Neuronal stem cell (in vitro differentiated cells): ENCODE measurements at regions not wholly inside any gene's neighbourhood (a gene's known extent, or its start where the extent isn't known, plus 50 kb on each side); places are given as distances from the start of the nearest gene placed in this dataset.

ENCODE experiments used
- DNase-seq: peaks from one replicate; pipeline ENCODE4 v3.0.0-alpha.2; 2013; ENCODE audit warnings: low spot score
- H2AFZ ChIP-seq: one replicate; pipeline ENCODE4 v1.6.1; 2013; ENCODE audit warnings: mild to moderate bottlenecking, low read length, inconsistent platforms
- H2AK5ac ChIP-seq: 2 replicates; pipeline ENCODE4 v1.6.1; 2013; ENCODE audit warnings: low read depth, mild to moderate bottlenecking, inconsistent platforms, low read length, moderate library complexity, mixed read lengths
- H2BK120ac ChIP-seq: 2 replicates; pipeline ENCODE4 v1.6.1; 2013; ENCODE audit warnings: low read depth, mild to moderate bottlenecking, inconsistent platforms, low read length, moderate library complexity, mixed read lengths
- H2BK12ac ChIP-seq: one replicate; pipeline ENCODE4 v1.6.1; 2013; ENCODE audit warnings: low read length, inconsistent platforms
- H2BK15ac ChIP-seq: 2 replicates; pipeline ENCODE4 v1.6.1; 2013; ENCODE audit warnings: mild to moderate bottlenecking, low read length, inconsistent platforms, mixed read lengths
- H2BK5ac ChIP-seq: one replicate; pipeline ENCODE4 v1.6.1; 2013; ENCODE audit warnings: inconsistent platforms, mild to moderate bottlenecking, low read length, moderate library complexity
- H3K14ac ChIP-seq: one replicate; pipeline ENCODE4 v1.6.1; 2013; ENCODE audit warnings: low read length, inconsistent platforms
- H3K18ac ChIP-seq: 2 replicates; pipeline ENCODE4 v1.6.1; 2013; ENCODE audit warnings: low read length, inconsistent platforms
- H3K23ac ChIP-seq: 2 replicates; pipeline ENCODE4 v1.6.1; 2013; ENCODE audit warnings: low read depth, mild to moderate bottlenecking, mixed read lengths, low read length, inconsistent platforms; ENCODE audit not compliant: poor library complexity
- H3K27ac ChIP-seq: replicated peaks from 3 replicates; pipeline ENCODE4 v1.5.1; 2013; ENCODE audit warnings: low read length, inconsistent platforms
- H3K27me3 ChIP-seq, 3 experiments: 2 replicates each; pipeline ENCODE4 v1.6.1; 2013; ENCODE audit warnings: low read length in 3 of 3, mild to moderate bottlenecking in 2 of 3, inconsistent platforms in 1 of 3, low read depth in 1 of 3, mixed read lengths in 1 of 3, moderate library complexity in 1 of 3; ENCODE audit not compliant: control insufficient read depth in 3 of 3, insufficient read depth in 3 of 3
- H3K36me3 ChIP-seq, 2 donors: replicated peaks in 1 of 2; 2 replicates each; pipeline ENCODE4 v1.6.1; 2013; ENCODE audit warnings: low read length in 2 of 2; ENCODE audit not compliant: control insufficient read depth in 2 of 2, insufficient read depth in 2 of 2
- H3K4ac ChIP-seq: 2 replicates; pipeline ENCODE4 v1.6.1; 2013; ENCODE audit warnings: inconsistent platforms, mild to moderate bottlenecking, low read length, moderate library complexity
- H3K4me1 ChIP-seq, 2 donors: 1 replicate in 1 of 2; 2 replicates in 1 of 2; pipeline ENCODE4 v1.6.1; 2013; ENCODE audit warnings: low read length in 2 of 2, low read depth in 1 of 2; ENCODE audit not compliant: control insufficient read depth in 2 of 2, insufficient read depth in 1 of 2
- H3K4me2 ChIP-seq: one replicate; pipeline ENCODE4 v1.6.1; 2013; ENCODE audit warnings: mild to moderate bottlenecking, low read length, inconsistent platforms; ENCODE audit not compliant: insufficient read depth, poor library complexity, severe bottlenecking
- H3K4me3 ChIP-seq, 2 donors: 2 replicates each; pipeline ENCODE4 v1.5.1; 2013; ENCODE audit warnings: low read length in 2 of 2, mild to moderate bottlenecking in 2 of 2, inconsistent platforms in 1 of 2, moderate library complexity in 1 of 2
- H3K79me1 ChIP-seq: one replicate; pipeline ENCODE4 v1.6.1; 2013; ENCODE audit warnings: low read depth, mild to moderate bottlenecking, inconsistent platforms, low read length, moderate library complexity
- H3K9ac ChIP-seq: one replicate; pipeline ENCODE4 v1.6.1; 2013; ENCODE audit warnings: mild to moderate bottlenecking, low read depth, low read length, inconsistent platforms; ENCODE audit not compliant: poor library complexity
- H3K9me3 ChIP-seq, 2 donors: replicated peaks in 1 of 2; 2 replicates each; pipeline versions ENCODE3 to v1.6.1; 2013; ENCODE audit warnings: low read length in 2 of 2, mild to moderate bottlenecking in 2 of 2, inconsistent platforms in 1 of 2, low read depth in 1 of 2, mixed read lengths in 1 of 2, moderate library complexity in 1 of 2; ENCODE audit not compliant: control insufficient read depth in 2 of 2, insufficient read depth in 1 of 2
- H4K8ac ChIP-seq: one replicate; pipeline ENCODE4 v1.6.1; 2013; ENCODE audit warnings: low read depth, mild to moderate bottlenecking, inconsistent platforms, low read length, moderate library complexity
- H4K91ac ChIP-seq: one replicate; pipeline ENCODE4 v1.6.1; 2013; ENCODE audit warnings: low read length, low read depth, mild to moderate bottlenecking, inconsistent platforms; ENCODE audit not compliant: poor library complexity
- WGBS, 2 donors: extraction: QIAGEN DNeasy Blood & Tissue Kit; methylation state at CpG; one replicate each; pipeline ENCODE4 v1.1.7; 2013; ENCODE audit warnings: missing lambda C conversion rate in 2 of 2, mixed read lengths in 1 of 2; ENCODE audit not compliant: insufficient read length in 2 of 2, insufficient replicate concordance in 1 of 2; ENCODE audit errors: extremely low coverage in 2 of 2; 5-methylcytosine and 5-hydroxymethylcytosine counted together

DNA sequence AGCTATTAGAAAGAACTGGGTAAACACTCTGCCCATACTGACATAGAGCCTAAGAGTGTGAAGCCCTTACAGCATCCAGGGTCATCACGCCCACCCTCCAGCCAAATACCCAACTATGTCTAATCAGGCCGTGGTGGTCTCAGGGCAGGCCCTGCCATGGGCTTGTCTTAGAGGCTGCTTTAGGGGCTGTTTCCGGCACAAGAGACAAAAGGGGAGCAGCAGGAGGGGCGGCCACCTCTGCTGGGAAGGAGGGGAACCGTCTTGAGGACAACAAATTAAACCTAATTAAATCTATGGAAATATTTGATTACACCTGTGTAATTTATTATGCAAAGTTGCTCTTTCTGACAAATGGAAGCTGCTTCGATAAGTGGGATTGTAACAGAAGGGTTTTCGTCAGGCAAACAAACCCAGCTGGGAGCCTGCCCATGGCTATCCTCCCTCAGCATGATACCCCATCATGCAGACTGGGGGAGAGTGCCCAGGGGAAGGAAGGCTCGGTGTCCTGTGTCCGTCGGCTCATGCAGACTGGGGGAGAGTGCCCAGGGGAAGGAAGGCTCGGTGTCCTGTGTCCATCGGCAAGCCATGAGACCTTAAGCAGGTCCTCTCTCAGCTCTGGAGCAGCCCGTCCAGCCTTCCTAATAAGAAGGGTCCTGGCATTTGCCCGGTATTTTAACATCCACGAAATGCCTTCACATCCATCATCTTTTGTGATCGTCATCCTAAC is 163.6 kb upstream of the B3GAT1 start:
- H3K4me2 ChIP-seq = no peak overlapping the region
- DNase-seq = no peak
- H3K27me3 ChIP-seq = peaks cover 0 to 16% (median 0%) of the 10 kb centered on the region in 3 experiments
- H2BK120ac ChIP-seq = no peak overlapping the region
- H3K36me3 ChIP-seq = no peaks in the 10 kb centered on the region
- H3K4me1 ChIP-seq = peaks cover 0 to 5% of the 10 kb centered on the region in 2 donors
- no peak overlapping the region for H2AFZ ChIP-seq
- H3K9me3 ChIP-seq = no peaks in the 10 kb centered on the region
- no peak overlapping the region for H3K23ac ChIP-seq
- no peak overlapping the region for H3K4me3 ChIP-seq
- no peak overlapping the region for H2BK5ac ChIP-seq
- no peak overlapping the region for H3K9ac ChIP-seq
- WGBS, 2 donors = no CpG with 5 or more reads among the region's 16 CpGs
- H3K27ac ChIP-seq = no peak overlapping the region
- H4K8ac ChIP-seq = no peak overlapping the region
- no peak overlapping the region for H3K18ac ChIP-seq
- no peak overlapping the region for H2AK5ac ChIP-seq
- H2BK15ac ChIP-seq = no peak overlapping the region
- no peak overlapping the region for H3K14ac ChIP-seq
- no peak overlapping the region for H2BK12ac ChIP-seq
- no peak overlapping the region for H4K91ac ChIP-seq
- H3K4ac ChIP-seq = no peak overlapping the region
- H3K79me1 ChIP-seq = no peaks in the 10 kb centered on the region

- no peak overlapping the region for H3K9ac ChIP-seq
- no peak overlapping the region for H3K27ac ChIP-seq
- H3K79me1 ChIP-seq = no peaks in the 10 kb centered on the region
- H3K4me1 ChIP-seq = peaks cover 0 to 5% of the 10 kb centered on the region in 2 donors
- H2BK12ac ChIP-seq = no peak overlapping the region
- H2AFZ ChIP-seq = no peak overlapping the region
- no peak overlapping the region for H2BK120ac ChIP-seq
- H3K4me3 ChIP-seq = no peak overlapping the region
- H3K27me3 ChIP-seq = peaks cover 0 to 16% (median 0%) of the 10 kb centered on the region in 3 experiments
- H3K4me2 ChIP-seq = no peak overlapping the region
- H3K14ac ChIP-seq = no peak overlapping the region
- no peak overlapping the region for H3K4ac ChIP-seq
- H3K18ac ChIP-seq = no peak overlapping the region
- no peak overlapping the region for H2AK5ac ChIP-seq
- no peak for DNase-seq
- no peak overlapping the region for H4K8ac ChIP-seq
- no peak overlapping the region for H3K23ac ChIP-seq
- no peaks in the 10 kb centered on the region for H3K36me3 ChIP-seq
- no peak overlapping the region for H4K91ac ChIP-seq
- no peak overlapping the region for H2BK15ac ChIP-seq
- H2BK5ac ChIP-seq = no peak overlapping the region
- WGBS, 2 donors = no CpG with 5 or more reads among the region's 8 CpGs
- H3K9me3 ChIP-seq = no peaks in the 10 kb centered on the region
Observed at GRCh38 chr11:134574947-134575346, 162.9 kb upstream of the B3GAT1 start.

GRCh38 chr11:134574425-134574824 is 162.4 kb upstream of the B3GAT1 start:
- Histone ChIP-seq H3K14ac (no peak overlapping the region), H2BK120ac (no peak overlapping the region), H3K4ac (no peak overlapping the region), H2BK12ac (no peak overlapping the region), H4K91ac (no peak overlapping the region), H3K9ac (no peak overlapping the region), H3K4me1 (peaks cover 0 to 5% of the 10 kb centered on the region in 2 donors), H3K4me3 (no peak overlapping the region), H3K4me2 (no peak overlapping the region), H3K79me1 (no peaks in the 10 kb centered on the region), H2AK5ac (no peak overlapping the region), H2BK5ac (no peak overlapping the region), H3K27ac (no peak overlapping the region), H3K36me3 (no peaks in the 10 kb centered on the region), H4K8ac (no peak overlapping the region), H2AFZ (no peak overlapping the region), H3K9me3 (no peaks in the 10 kb centered on the region), H3K23ac (no peak overlapping the region), H3K18ac (peak overlapping the region; percentile 40), H2BK15ac (no peak overlapping the region), H3K27me3 (peaks cover 0 to 16% (median 0%) of the 10 kb centered on the region in 3 experiments)
- DNase-seq = no peak
- WGBS, 2 donors = no CpG with 5 or more reads among the region's 7 CpGs

GRCh38 chr11:134573857-134574256 is 161.8 kb upstream of the B3GAT1 start:
- no peak overlapping the region for H3K9ac ChIP-seq
- H2AK5ac ChIP-seq = peak overlapping the region; percentile 33
- H3K23ac ChIP-seq = no peak overlapping the region
- no CpG with 5 or more reads among the region's 10 CpGs for WGBS, 2 donors
- H3K27me3 ChIP-seq = peaks cover 0 to 16% (median 0%) of the 10 kb centered on the region in 3 experiments
- H3K4me2 ChIP-seq = no peak overlapping the region
- H3K4me1 ChIP-seq = peaks cover 0 to 5% of the 10 kb centered on the region in 2 donors
- no peak overlapping the region for H2BK15ac ChIP-seq
- no peaks in the 10 kb centered on the region for H3K36me3 ChIP-seq
- no peak overlapping the region for H3K4me3 ChIP-seq
- H2BK12ac ChIP-seq = no peak overlapping the region
- no peaks in the 10 kb centered on the region for H3K79me1 ChIP-seq
- H2BK5ac ChIP-seq = no peak overlapping the region
- H3K4ac ChIP-seq = no peak overlapping the region
- no peak overlapping the region for H3K27ac ChIP-seq
- no peak overlapping the region for H4K91ac ChIP-seq
- no peak overlapping the region for H2BK120ac ChIP-seq
- H4K8ac ChIP-seq = no peak overlapping the region
- H3K18ac ChIP-seq = peak overlapping the region; percentile 23
- no peak overlapping the region for H2AFZ ChIP-seq
- H3K14ac ChIP-seq = no peak overlapping the region
- no peaks in the 10 kb centered on the region for H3K9me3 ChIP-seq
- no peak for DNase-seq
